ENCODE measurements at regions not wholly inside any gene's neighbourhood (a gene's known extent, or its start where the extent isn't known, plus 50 kb on each side); places are given as distances from the start of the nearest gene placed in this dataset.
A peak's percentile ranks its signal among the peaks of the same experiment; 100 is the strongest.

DNA sequence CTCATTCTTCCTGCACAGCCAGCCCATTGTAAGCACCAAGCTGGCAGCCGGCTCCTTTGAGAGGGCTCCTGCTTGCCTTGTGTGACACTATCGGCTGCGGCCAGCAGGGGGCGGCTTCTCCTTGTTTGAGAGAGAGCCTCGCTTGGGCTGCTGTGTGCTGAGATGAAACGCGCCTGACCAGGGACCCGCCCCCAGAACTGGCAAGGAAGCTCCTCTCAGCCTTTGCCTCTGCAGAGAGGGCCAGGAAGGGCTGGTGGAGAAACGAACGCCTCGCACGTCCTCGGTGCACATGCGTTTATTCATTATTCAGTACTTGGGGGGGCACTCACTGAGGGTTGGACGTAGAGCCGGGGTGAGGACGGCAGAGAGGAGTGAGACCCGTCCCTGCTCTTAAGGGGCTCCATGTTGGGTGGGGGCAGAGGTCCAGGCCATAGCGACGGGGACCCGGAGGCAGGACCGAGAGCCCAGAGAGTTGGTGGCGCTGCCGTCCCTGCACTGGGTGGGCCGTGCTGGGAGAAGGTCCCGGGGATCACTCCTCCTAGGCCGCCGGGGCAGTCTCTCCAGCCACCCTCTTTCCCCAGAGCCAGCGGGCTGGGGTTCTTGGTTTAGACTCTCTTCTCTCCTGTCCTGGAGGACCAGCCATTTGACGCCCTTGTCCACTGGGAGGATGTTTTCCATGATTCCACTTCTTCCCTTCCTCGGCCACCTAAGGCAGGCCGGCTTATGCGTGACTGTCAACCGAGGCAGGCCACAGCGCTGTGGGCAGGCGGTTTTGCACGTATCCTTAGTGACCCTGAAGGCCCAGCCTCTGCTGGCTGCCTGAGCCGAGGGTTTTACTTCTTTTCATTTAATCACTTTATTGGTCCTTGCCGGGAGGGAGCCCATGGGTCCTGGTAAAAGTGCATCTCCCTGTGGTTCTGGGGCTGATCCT, 174.5 kb downstream of the KATNAL1 start:
- TF ChIP-seq FOXM1 (IDR thresholded peaks at IDR 0.05; ENCODE audit: borderline replicate concordance, low read depth) (no peak), YY1 (IDR thresholded peaks at IDR 0.05; ENCODE audit: low read depth) (no peak), RAD21 (IDR thresholded peaks at IDR 0.05; ENCODE audit: low read depth) (peak; percentile 94), CREB1 (IDR thresholded peaks at IDR 0.05; ENCODE audit: low read depth) (no peak)
- TF ChIP-seq, protein P1, sequence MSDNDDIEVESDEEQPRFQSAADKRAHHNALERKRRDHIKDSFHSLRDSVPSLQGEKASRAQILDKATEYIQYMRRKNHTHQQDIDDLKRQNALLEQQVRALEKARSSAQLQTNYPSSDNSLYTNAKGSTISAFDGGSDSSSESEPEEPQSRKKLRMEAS (IDR thresholded peaks at IDR 0.05), result 0 out of 2 replicates have a peak, but pooled peaks have one; percentile 17

DNA sequence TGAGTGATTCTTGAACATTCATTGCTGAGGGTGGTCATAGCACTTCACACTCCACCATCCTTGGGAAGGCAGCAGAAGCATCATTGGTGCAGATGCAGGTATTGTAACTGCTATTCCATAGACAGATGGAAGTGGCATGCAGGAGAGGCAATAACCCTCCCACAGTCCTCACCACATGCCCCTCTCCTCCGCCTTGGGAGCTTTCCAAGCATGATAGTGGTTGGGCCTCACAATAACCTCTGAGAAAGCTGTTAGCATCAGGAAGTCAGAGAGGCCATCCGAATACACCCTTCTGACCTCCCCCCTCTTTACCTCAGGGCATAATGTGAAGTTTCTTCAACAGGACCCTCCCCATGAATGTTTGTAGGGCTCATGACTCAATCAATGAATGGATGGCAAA, 177.9 kb downstream of the KATNAL1 start:
- TF ChIP-seq CEBPB (IDR thresholded peaks at IDR 0.05), result no peak
- no peak for TF ChIP-seq EGR1 (IDR thresholded peaks at IDR 0.05)
- TF ChIP-seq EP300 (IDR thresholded peaks at IDR 0.05; ENCODE audit: borderline replicate concordance), result no peak
- no peak for TF ChIP-seq CREB1 (IDR thresholded peaks at IDR 0.05; ENCODE audit: low read depth)
- TF ChIP-seq YY1 (IDR thresholded peaks at IDR 0.05; ENCODE audit: low read depth), result no peak
- TF ChIP-seq, protein P2, sequence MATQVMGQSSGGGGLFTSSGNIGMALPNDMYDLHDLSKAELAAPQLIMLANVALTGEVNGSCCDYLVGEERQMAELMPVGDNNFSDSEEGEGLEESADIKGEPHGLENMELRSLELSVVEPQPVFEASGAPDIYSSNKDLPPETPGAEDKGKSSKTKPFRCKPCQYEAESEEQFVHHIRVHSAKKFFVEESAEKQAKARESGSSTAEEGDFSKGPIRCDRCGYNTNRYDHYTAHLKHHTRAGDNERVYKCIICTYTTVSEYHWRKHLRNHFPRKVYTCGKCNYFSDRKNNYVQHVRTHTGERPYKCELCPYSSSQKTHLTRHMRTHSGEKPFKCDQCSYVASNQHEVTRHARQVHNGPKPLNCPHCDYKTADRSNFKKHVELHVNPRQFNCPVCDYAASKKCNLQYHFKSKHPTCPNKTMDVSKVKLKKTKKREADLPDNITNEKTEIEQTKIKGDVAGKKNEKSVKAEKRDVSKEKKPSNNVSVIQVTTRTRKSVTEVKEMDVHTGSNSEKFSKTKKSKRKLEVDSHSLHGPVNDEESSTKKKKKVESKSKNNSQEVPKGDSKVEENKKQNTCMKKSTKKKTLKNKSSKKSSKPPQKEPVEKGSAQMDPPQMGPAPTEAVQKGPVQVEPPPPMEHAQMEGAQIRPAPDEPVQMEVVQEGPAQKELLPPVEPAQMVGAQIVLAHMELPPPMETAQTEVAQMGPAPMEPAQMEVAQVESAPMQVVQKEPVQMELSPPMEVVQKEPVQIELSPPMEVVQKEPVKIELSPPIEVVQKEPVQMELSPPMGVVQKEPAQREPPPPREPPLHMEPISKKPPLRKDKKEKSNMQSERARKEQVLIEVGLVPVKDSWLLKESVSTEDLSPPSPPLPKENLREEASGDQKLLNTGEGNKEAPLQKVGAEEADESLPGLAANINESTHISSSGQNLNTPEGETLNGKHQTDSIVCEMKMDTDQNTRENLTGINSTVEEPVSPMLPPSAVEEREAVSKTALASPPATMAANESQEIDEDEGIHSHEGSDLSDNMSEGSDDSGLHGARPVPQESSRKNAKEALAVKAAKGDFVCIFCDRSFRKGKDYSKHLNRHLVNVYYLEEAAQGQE (IDR thresholded peaks at IDR 0.05; ENCODE audit: low read depth), result no peak
- TF ChIP-seq, protein P1 (IDR thresholded peaks at IDR 0.05), result no peak
- TF ChIP-seq TAF1 (IDR thresholded peaks at IDR 0.05; ENCODE audit: low read depth), result no peak
- TF ChIP-seq, protein P3, sequence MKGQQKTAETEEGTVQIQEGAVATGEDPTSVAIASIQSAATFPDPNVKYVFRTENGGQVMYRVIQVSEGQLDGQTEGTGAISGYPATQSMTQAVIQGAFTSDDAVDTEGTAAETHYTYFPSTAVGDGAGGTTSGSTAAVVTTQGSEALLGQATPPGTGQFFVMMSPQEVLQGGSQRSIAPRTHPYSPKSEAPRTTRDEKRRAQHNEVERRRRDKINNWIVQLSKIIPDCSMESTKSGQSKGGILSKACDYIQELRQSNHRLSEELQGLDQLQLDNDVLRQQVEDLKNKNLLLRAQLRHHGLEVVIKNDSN (IDR thresholded peaks at IDR 0.05), result no peak
- TF ChIP-seq TCF12 (IDR thresholded peaks at IDR 0.05; ENCODE audit: low read depth), result no peak
- no peak for TF ChIP-seq TEAD4 (IDR thresholded peaks at IDR 0.05)
- no peak for TF ChIP-seq ZBTB7A (IDR thresholded peaks at IDR 0.05; ENCODE audit: low read depth)
- no peak for TF ChIP-seq FOXM1 (IDR thresholded peaks at IDR 0.05; ENCODE audit: borderline replicate concordance, low read depth)

DNA sequence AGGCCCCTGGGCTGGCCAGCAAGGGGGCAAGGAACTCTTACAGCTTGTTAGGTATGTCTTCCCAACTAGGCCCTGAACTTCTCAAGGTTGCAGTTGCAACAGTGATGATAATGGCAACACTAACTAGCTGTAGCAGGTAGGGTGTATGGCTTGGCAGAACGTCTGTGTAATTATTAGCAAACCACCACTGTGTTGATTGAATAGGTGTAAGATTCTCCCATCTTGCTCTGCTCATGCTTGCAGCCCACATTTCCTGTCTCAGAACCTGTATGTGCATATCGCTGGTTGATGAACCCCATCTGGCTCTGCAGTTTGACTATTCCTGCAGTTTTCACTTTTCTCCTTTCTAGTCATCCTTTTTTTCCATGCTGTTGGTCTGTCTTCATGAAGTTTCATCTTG, 178.8 kb downstream of the KATNAL1 start:
- TF ChIP-seq TAF1 (IDR thresholded peaks at IDR 0.05; ENCODE audit: low read depth) (no peak), CREB1 (IDR thresholded peaks at IDR 0.05; ENCODE audit: low read depth) (no peak), EGR1 (IDR thresholded peaks at IDR 0.05) (no peak), EP300 (IDR thresholded peaks at IDR 0.05; ENCODE audit: borderline replicate concordance) (no peak), CEBPB (IDR thresholded peaks at IDR 0.05) (no peak)
- TF ChIP-seq, protein P3 (IDR thresholded peaks at IDR 0.05), result no peak
- TF ChIP-seq, protein P1 (IDR thresholded peaks at IDR 0.05), result no peak
- TF ChIP-seq, protein P2 (IDR thresholded peaks at IDR 0.05; ENCODE audit: low read depth), result no peak

DNA sequence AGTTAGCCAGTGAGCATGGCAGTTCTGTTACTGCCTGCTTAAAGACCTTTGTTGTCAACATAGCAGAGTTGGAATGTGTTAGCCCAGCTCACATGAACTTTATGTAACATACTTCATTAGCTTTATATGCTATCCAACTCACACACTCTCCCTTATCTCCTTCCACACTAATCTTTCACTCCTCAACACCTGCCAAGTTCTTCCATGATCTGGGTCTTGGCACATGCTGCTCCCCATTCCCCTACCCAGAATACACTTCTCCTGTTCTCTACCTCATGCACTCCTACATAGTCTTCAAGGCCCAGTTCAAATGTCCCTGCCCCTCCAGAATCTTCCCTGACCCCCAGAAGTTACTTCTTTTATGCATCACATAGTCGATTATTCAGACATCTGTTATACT, 179.3 kb downstream of the KATNAL1 start:
- TF ChIP-seq CREB1 (IDR thresholded peaks at IDR 0.05; ENCODE audit: low read depth), result no peak
- no peak for TF ChIP-seq ZBTB7A (IDR thresholded peaks at IDR 0.05; ENCODE audit: low read depth)
- TF ChIP-seq, protein P2 (IDR thresholded peaks at IDR 0.05; ENCODE audit: low read depth), result no peak
- TF ChIP-seq, protein P3 (IDR thresholded peaks at IDR 0.05), result no peak
- TF ChIP-seq TEAD4 (IDR thresholded peaks at IDR 0.05), result no peak
- TF ChIP-seq, protein P1 (IDR thresholded peaks at IDR 0.05), result no peak
- no peak for TF ChIP-seq FOXM1 (IDR thresholded peaks at IDR 0.05; ENCODE audit: borderline replicate concordance, low read depth)
- no peak for TF ChIP-seq NFIC (IDR thresholded peaks at IDR 0.05)
- TF ChIP-seq YY1 (IDR thresholded peaks at IDR 0.05; ENCODE audit: low read depth), result no peak
- no peak for TF ChIP-seq CEBPB (IDR thresholded peaks at IDR 0.05)
- TF ChIP-seq EP300 (IDR thresholded peaks at IDR 0.05; ENCODE audit: borderline replicate concordance), result no peak
- TF ChIP-seq EGR1 (IDR thresholded peaks at IDR 0.05), result no peak
- no peak for TF ChIP-seq RAD21 (IDR thresholded peaks at IDR 0.05; ENCODE audit: low read depth)
- TF ChIP-seq TAF1 (IDR thresholded peaks at IDR 0.05; ENCODE audit: low read depth), result no peak
- TF ChIP-seq TCF12 (IDR thresholded peaks at IDR 0.05; ENCODE audit: low read depth), result no peak

Data from Ishikawa (cell line).